B cell (primary cell): ENCODE measurements at regions not wholly inside any gene's neighbourhood (a gene's known extent, or its start where the extent isn't known, plus 50 kb on each side); places are given as distances from the start of the nearest gene placed in this dataset.

Experiments used
- CTCF ChIP-seq: fragments of 200-600 bp; IDR thresholded peaks from one replicate; pipeline ENCODE4 v1.8.0; 2022; ENCODE audit warnings: antibody characterized with exemption, mild to moderate bottlenecking
- EZH2 ChIP-seq: IDR thresholded peaks from 2 replicates; pipeline ENCODE4 v1.6.1; 2012; ENCODE audit warnings: borderline replicate concordance, low read depth, mild to moderate bottlenecking, moderate library complexity, low read length; ENCODE audit not compliant: insufficient read depth, poor library complexity, severe bottlenecking

GRCh38 chr2:8592736-8593135 lies 89.1 kb upstream of the ID2 start:
- TF ChIP-seq CTCF = no peak
- TF ChIP-seq EZH2 = no peak
